ENCODE measurements at regions not wholly inside any gene's neighbourhood (a gene's known extent, or its start where the extent isn't known, plus 50 kb on each side); places are given as distances from the start of the nearest gene placed in this dataset.

- TF ChIP-seq SETDB1 (IDR thresholded peaks at IDR 0.05; ENCODE audit: insufficient read length, low read length) = no peak
- no peak for TF ChIP-seq ZNF10 (tag by site-specific recombination; IDR thresholded peaks at IDR 0.05)
- no peak for TF ChIP-seq PRDM2 (tag by site-specific recombination; IDR thresholded peaks at IDR 0.05; ENCODE audit: borderline replicate concordance)
- no peak for TF ChIP-seq ZNF549 (tag by site-specific recombination; IDR thresholded peaks at IDR 0.05)
Measured at GRCh38 chr4:12978310-12978709, 505.8 kb downstream of the RAB28 start (continued).

GRCh38 chr4:12975511-12975910, 508.6 kb downstream of the RAB28 start:
- ChIA-PET POLR2A (no interaction called here), CTCF (no interaction called here)
- no peaks in the 10 kb centered on the region for H3K36me3 ChIP-seq (ENCODE audit: control insufficient read depth in 2 of 2, insufficient read depth in 1 of 2, low read length in 2 of 2)
- no peak overlapping the region for H3K4me3 ChIP-seq (ENCODE audit: low read depth, low read length)
- no peaks in the 10 kb centered on the region for H3K4me1 ChIP-seq (ENCODE audit: control insufficient read depth, insufficient read depth, low read length)
- no peak overlapping the region for H3K27ac ChIP-seq (ENCODE audit: extremely low read depth, low read depth, low read length)
- H3K9me3 ChIP-seq (ENCODE audit: control insufficient read depth, insufficient read depth, low read depth, low read length) = no peaks in the 10 kb centered on the region
- TF ChIP-seq ZNF416 (tag by site-specific recombination; IDR thresholded peaks at IDR 0.05) (no peak), ZNF112 (tag by site-specific recombination; IDR thresholded peaks at IDR 0.05) (no peak), ZNF26 (tag by site-specific recombination; IDR thresholded peaks at IDR 0.05) (no peak), ZBTB21 (tag by site-specific recombination; IDR thresholded peaks at IDR 0.05) (no peak), ZNF211 (tag by site-specific recombination; IDR thresholded peaks at IDR 0.05; ENCODE audit: low read depth) (no peak), PRDM2 (tag by site-specific recombination; IDR thresholded peaks at IDR 0.05; ENCODE audit: borderline replicate concordance) (no peak), KLF8 (tag by site-specific recombination; IDR thresholded peaks at IDR 0.05) (no peak), ZNF248 (tag by site-specific recombination; IDR thresholded peaks at IDR 0.05) (no peak), ZNF560 (tag by site-specific recombination; IDR thresholded peaks at IDR 0.05; ENCODE audit: borderline replicate concordance) (no peak), ZNF639 (tag by site-specific recombination; IDR thresholded peaks at IDR 0.05) (no peak), HOXA7 (CRISPR knock-in tag; IDR thresholded peaks at IDR 0.05; ENCODE audit: borderline replicate concordance) (no peak), ZNF114 (tag by site-specific recombination; IDR thresholded peaks at IDR 0.05) (no peak), ZNF280C (tag by site-specific recombination; IDR thresholded peaks at IDR 0.05) (no peak), ZNF513 (tag by site-specific recombination; IDR thresholded peaks at IDR 0.05) (no peak), ZBTB48 (tag by site-specific recombination; IDR thresholded peaks at IDR 0.05) (no peak)
